Peyer's patch (tissue), 4 donors: ENCODE measurements at regions not wholly inside any gene's neighbourhood (a gene's known extent, or its start where the extent isn't known, plus 50 kb on each side); places are given as distances from the start of the nearest gene placed in this dataset.
"Not testable (repeated sequence)": the region's sequence is repeated elsewhere in the genome, so short reads cannot be mapped to it uniquely, and the experiment has no call there.

Experiments
- DNase-seq, 3 donors: peaks; one replicate each; pipeline ENCODE4 v3.0.0-alpha.2; 2017 to 2019
- H3K27ac ChIP-seq, 4 donors: fragments of 200-600 bp; sonication (generic); one replicate each; pipeline ENCODE4 v1.5.1; 2016 to 2019
- H3K27me3 ChIP-seq, 2 donors: fragments of 200-600 bp; sonication (generic); one replicate each; pipeline ENCODE4 v1.5.1; 2019
- H3K36me3 ChIP-seq, 3 donors: fragments of 200-600 bp; sonication (generic); one replicate each; pipeline ENCODE4 v1.5.1; 2016 to 2019
- H3K4me1 ChIP-seq, 4 donors: fragments of 200-600 bp; sonication (generic); one replicate each; pipeline ENCODE4 v1.5.1; 2016 to 2019
- H3K4me3 ChIP-seq, 4 donors: fragments of 200-600 bp; sonication (generic); 1 replicate in 3 of 4; 2 replicates in 1 of 4; pipeline ENCODE4 v1.5.1; 2016 to 2019; ENCODE audit warnings: mild to moderate bottlenecking in 1 of 4
- H3K9me3 ChIP-seq, 4 donors: fragments of 200-600 bp; sonication (generic); one replicate each; pipeline ENCODE4 v1.5.1; 2016 to 2019; ENCODE audit warnings: mild to moderate bottlenecking in 1 of 4
- CTCF ChIP-seq, 6 experiments: fragments of 450-650 bp in 4 of 6; fragments of 200-600 bp in 2 of 6; sonication (generic) in 1 of 6; IDR thresholded peaks; one replicate each; pipeline ENCODE4 v1.5.1; 2017 to 2019; ENCODE audit warnings: antibody characterized with exemption in 6 of 6, mild to moderate bottlenecking in 3 of 6, moderate library complexity in 1 of 6
- POLR2A ChIP-seq, 2 donors: fragments of 450-650 bp; IDR thresholded peaks; one replicate each; pipeline ENCODE4 v1.5.1; 2017; ENCODE audit warnings: antibody characterized with exemption in 2 of 2, mild to moderate bottlenecking in 2 of 2, moderate library complexity in 2 of 2

- no peaks in the 10 kb centered on the region for H3K36me3 ChIP-seq
- DNase-seq = no peak
- no peak for TF ChIP-seq POLR2A (IDR thresholded peaks at IDR 0.05)
- no peak for TF ChIP-seq CTCF (IDR thresholded peaks at IDR 0.05)
- H3K4me1 ChIP-seq = no peaks in the 10 kb centered on the region
- H3K27ac ChIP-seq = no peak overlapping the region
- H3K27me3 ChIP-seq = no peaks in the 10 kb centered on the region
- no peak overlapping the region for H3K4me3 ChIP-seq
- H3K9me3 ChIP-seq = no peaks in the 10 kb centered on the region
Measured at GRCh38 chr9:93774331-93775102, 180.6 kb downstream of the BARX1 start.

- no peak overlapping the region for H3K27ac ChIP-seq
- no peak for DNase-seq
- no peaks in the 10 kb centered on the region for H3K4me1 ChIP-seq
- peaks cover 0 to 5% (median 2%) of the 10 kb centered on the region in 4 donors for H3K9me3 ChIP-seq
- H3K27me3 ChIP-seq = no peaks in the 10 kb centered on the region
- H3K4me3 ChIP-seq = no peak overlapping the region
- H3K36me3 ChIP-seq = no peaks in the 10 kb centered on the region
- no peak for TF ChIP-seq POLR2A (IDR thresholded peaks at IDR 0.05)
- no peak for TF ChIP-seq CTCF (IDR thresholded peaks at IDR 0.05)
Measured at GRCh38 chr9:93771276-93771675, 183.9 kb downstream of the BARX1 start.

- Histone ChIP-seq H3K4me3 (no peak overlapping the region), H3K9me3 (peaks cover 0 to 15% (median 3%) of the 10 kb centered on the region in 4 donors), H3K36me3 (no peaks in the 10 kb centered on the region), H3K27me3 (no peaks in the 10 kb centered on the region), H3K4me1 (no peaks in the 10 kb centered on the region), H3K27ac (no peak overlapping the region)
- TF ChIP-seq POLR2A (IDR thresholded peaks at IDR 0.05) (no peak), CTCF (IDR thresholded peaks at IDR 0.05) (no peak)
- DNase-seq = no peak
Measured at GRCh38 chr9:93761822-93762221, 185.4 kb downstream of the PHF2 start.

- no peak overlapping the region for H3K4me3 ChIP-seq
- H3K27ac ChIP-seq = no peak overlapping the region
- no peaks in the 10 kb centered on the region for H3K36me3 ChIP-seq
- DNase-seq = no peak
- no peaks in the 10 kb centered on the region for H3K27me3 ChIP-seq
- no peak for TF ChIP-seq CTCF (IDR thresholded peaks at IDR 0.05)
- no peak for TF ChIP-seq POLR2A (IDR thresholded peaks at IDR 0.05)
- H3K9me3 ChIP-seq = peaks cover 0 to 31% (median 10%) of the 10 kb centered on the region in 4 donors
- H3K4me1 ChIP-seq = no peaks in the 10 kb centered on the region
Measured at GRCh38 chr9:93750045-93750444, 173.7 kb downstream of the PHF2 start.

GRCh38 chr9:93748827-93749226 lies 172.4 kb downstream of the PHF2 start:
- H3K9me3 ChIP-seq = peaks cover 0 to 31% (median 10%) of the 10 kb centered on the region in 4 donors
- not testable (repeated sequence) for H3K27me3 ChIP-seq, DNase-seq, H3K36me3 ChIP-seq, H3K4me3 ChIP-seq, H3K27ac ChIP-seq, H3K4me1 ChIP-seq

- no peak for DNase-seq
- no peak overlapping the region for H3K4me3 ChIP-seq
- no peaks in the 10 kb centered on the region for H3K4me1 ChIP-seq
- H3K9me3 ChIP-seq = peaks cover 0 to 4% (median 2%) of the 10 kb centered on the region in 4 donors
- TF ChIP-seq CTCF (IDR thresholded peaks at IDR 0.05) = no peak
- no peak for TF ChIP-seq POLR2A (IDR thresholded peaks at IDR 0.05)
- no peak overlapping the region for H3K27ac ChIP-seq
- no peaks in the 10 kb centered on the region for H3K27me3 ChIP-seq
- no peaks in the 10 kb centered on the region for H3K36me3 ChIP-seq
Measured at GRCh38 chr9:93731963-93732362, 155.6 kb downstream of the PHF2 start.
